ENCODE measurements at regions not wholly inside any gene's neighbourhood (a gene's known extent, or its start where the extent isn't known, plus 50 kb on each side); places are given as distances from the start of the nearest gene placed in this dataset.

DNA sequence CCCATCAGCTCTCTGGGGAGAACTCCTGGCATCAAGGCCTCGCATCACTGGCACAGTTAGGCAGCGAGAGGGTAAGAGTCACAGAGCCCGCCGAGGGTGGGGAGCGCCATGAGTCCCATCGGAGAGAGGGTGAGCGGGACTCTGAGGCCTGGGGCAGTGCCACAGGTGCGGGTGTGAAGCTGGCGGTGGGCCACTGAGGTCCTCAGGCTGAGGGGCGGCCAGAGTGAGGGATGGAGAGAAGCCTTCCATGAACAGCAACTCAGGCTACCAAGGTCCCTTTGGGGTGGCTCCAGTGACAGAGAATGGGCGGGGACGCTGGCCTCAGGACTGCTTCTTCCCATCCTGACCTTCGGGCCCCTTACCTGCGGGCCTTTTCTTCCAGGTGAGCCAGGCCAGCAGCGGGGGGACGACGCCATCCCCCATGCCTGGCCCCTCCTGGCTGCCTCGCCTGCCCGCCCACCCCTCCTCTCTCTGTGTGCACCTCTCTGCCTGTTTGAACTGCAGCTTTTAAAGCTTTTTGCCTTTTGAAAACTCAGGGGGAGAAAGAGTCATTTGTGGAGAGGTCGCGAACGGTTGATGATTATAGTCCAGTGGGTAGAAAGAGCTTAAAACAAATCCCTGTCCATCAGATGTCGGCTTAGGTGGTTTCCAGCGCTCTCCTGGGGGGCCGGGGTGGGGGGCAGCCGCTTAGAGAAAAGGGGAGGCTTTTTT, 149.3 kb upstream of the GSE1 start:
- intact Hi-C loops (cut with DNase I) = loop anchor here (5.0 kb wide), 1 partner anchor 148 kb away; the partner anchor contains the start of gene GSE1
- no peak for DNase-seq (ENCODE audit: missing footprints)
- no peak for ATAC-seq

DNA sequence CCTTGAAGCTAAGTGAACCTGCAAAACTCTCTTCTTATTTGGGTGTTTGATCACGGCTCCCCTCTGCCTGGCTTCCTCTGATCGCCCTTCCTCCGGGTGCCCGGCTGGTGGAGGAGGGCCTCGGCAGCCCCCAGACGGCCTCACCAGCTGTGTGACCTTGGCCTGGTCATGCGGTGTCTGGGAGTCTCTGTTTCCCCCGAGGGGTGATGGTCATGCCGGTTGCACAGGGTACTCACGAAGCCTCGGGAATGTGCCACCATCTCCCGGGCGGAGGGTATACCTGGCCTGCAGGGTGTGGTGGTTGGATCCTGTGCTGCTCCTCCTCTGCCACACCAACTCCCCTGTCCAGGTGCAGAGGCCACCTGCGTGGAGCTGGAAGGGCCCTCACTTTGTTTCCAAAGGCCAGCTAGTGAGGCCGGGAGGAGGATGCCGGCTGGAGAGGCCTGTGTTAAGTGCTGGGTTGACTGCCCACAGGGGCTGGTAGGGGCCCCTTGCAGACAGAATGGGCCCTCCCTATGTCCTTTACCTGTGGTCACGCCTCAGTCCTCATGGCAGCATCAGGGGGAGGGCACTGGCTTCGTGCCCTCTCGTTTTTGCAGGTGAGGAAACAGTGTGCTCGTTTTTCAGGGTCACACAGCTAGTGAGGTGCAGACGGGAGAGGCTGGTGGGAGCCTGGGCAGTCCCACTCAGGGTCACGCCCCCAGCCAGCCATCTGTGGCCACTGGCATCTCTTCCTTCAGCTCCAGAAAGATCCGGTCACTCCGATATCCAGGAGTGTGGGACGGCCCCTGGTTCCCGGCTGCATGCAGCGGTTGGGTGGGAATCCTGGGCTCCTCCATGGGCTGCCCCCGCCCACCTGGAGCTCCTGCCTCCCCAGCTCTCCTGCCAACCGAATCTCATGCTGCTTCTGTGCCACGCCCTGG, 148.5 kb upstream of the GSE1 start:
- DNase-seq (ENCODE audit: missing footprints) (no peak), ATAC-seq (no peak)
- intact Hi-C loops (cut with DNase I) = loop anchor here (5.0 kb wide), 2 partner anchors 88 to 148 kb away; partner anchors contain the start of gene GSE1

DNA sequence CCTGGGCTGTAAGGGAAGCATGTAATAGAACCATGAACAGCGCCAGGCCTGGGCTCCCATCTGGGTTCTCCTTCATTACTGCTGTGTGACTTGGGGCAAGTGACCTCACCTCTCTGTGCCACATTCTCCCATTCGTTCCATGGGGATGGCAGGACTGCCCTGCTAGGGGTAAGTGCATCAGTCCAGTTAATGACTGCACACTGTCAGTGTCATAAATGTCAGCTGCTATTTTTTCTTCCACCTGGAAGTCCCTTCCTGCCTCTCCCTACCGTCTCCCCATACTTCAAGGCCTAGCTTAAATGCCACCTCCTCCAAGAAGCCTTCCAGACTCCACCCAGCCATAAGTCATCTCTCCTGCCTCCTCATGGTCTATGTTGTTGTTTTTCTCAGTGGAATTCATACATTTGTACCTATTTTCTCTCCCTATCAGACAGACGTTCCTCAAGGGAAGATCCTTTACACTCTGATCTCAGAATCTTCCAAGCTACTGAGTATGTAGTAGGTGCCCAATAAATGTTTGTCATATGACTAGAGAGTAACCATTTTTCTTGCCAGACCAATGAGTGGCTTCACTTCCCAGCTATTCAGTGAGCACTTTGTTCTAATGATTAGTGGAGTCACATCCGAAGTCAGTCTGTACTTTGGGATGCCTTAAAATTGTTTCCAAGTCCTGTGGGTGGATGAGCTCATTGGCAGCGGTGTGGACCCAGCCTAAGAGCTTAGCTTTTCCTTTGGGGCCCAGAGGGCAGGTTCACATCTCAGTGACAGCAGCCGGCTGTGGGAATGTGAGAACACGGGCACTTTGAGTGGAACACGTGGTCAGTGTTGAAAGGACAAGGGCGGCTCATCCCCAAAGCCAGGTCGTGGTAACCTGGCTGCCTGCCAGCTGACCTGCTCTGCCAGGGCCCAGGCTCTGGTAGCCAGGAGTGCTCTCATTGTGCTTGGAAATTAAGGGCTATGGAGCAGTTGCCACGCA, 147.5 kb upstream of the GSE1 start:
- ATAC-seq (peak; percentile 88), DNase-seq (ENCODE audit: missing footprints) (peak; percentile 85)
- intact Hi-C loops (cut with DNase I) = loop anchor here (5.0 kb wide), 1 partner anchor 87 kb away; no protein-coding TSS in a partner anchor

DNA sequence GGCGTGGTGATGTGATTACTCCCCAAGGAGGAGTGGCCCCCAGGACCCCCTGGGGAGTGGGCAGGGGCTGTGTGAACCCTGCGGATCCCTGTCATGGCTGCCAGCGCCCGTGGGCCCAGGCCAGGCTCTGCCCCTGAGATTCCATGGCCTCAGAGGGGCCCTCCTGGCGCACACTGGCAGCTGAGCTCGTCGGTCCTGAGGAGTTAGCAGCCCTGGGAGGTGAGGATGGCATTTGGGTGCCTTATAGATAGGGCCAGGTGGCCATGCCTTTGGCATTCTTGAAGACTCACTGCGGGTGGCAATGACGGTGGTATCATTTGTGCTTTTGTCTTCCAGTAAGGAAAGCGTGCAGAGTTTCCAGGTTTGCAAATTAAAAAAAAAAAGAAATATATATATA, 146.8 kb upstream of the GSE1 start:
- ATAC-seq (no peak), DNase-seq (ENCODE audit: missing footprints) (no peak)
- intact Hi-C loops (cut with DNase I) = loop anchor here (5.0 kb wide), 1 partner anchor 86 kb away; no protein-coding TSS in a partner anchor

DNA sequence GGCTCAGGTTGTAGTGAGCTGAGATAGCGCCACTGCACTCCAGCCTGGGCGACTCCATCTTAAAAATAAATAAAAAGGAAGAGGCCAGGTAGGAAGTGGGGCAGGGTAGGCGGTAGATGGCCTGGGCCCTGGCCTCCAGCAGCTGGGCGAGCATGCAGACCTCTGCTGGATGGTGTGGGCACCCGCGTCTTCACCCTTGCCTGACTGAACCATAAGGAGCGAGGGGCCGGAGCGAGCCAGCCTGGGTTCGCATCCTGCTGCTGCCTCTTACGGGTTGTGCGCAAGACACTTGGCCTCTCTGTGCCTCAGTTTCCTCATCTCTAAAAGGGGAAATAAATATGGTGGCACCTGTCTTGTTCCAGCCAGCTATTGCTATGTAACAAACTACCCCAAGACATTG, 146.1 kb upstream of the GSE1 start:
- intact Hi-C loops (cut with DNase I) = loop anchor here (5.0 kb wide), 1 partner anchor 85 kb away; no protein-coding TSS in a partner anchor
- DNase-seq (ENCODE audit: missing footprints) (no peak), ATAC-seq (no peak)

DNA sequence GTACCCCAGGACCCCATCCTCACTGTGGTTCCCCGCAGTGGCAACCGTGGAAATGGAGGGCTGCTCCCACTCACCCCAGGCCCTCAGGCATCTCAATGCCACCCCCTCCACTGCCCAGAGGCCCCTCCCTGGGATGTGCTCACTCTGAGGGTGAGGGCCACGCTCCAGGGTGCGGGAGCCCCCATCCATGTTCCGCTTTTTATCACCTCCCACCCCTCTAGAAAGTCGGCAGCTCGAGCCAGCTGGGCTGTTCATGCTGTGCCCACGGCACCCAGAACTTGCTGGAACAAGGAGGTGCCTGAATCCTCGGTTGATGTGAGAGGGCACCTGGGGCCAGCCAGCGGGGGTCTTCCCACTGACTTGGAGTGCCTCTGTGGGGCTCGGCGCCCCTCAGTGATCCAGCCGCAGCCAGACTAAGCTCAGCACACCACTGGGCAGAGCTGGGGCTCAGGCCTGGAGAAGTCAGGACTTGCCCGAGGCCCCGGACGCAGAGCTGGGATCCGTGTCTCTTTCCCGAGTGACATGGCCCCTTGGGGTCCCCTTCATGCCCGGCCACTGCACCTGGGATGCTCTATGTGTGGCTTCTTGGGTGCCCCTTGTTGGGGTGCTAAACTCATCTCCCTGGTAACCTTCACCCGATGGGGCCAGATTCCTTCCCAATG, 143.1 kb upstream of the GSE1 start:
- intact Hi-C loops (cut with DNase I) = loop anchor here (5.0 kb wide), 1 partner anchor 82 kb away; no protein-coding TSS in a partner anchor
- DNase-seq (ENCODE audit: missing footprints) = no peak
- no peak for ATAC-seq

DNA sequence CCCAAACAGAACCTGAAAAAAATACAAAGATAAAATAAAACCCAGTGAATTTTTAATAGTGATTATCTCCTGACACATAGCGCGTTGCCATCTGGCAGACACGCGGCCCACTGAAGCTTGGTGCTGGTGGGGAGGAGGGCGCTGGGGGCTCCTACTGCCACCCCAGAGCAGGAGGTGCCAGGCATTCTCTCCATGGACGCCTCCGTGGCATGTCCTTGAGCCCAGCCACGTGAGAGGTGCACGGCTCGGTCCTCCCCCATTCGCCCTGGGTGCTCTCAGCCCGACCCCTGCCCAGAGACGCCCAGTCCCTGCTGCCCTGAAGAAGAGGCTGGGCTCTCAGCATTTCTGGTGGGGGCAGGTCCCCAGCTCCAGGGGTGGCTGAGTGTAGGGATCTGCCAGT, 142.2 kb upstream of the GSE1 start:
- intact Hi-C loops (cut with DNase I) = no loop called here
- ATAC-seq = no peak
- DNase-seq (ENCODE audit: missing footprints) = no peak

DNA sequence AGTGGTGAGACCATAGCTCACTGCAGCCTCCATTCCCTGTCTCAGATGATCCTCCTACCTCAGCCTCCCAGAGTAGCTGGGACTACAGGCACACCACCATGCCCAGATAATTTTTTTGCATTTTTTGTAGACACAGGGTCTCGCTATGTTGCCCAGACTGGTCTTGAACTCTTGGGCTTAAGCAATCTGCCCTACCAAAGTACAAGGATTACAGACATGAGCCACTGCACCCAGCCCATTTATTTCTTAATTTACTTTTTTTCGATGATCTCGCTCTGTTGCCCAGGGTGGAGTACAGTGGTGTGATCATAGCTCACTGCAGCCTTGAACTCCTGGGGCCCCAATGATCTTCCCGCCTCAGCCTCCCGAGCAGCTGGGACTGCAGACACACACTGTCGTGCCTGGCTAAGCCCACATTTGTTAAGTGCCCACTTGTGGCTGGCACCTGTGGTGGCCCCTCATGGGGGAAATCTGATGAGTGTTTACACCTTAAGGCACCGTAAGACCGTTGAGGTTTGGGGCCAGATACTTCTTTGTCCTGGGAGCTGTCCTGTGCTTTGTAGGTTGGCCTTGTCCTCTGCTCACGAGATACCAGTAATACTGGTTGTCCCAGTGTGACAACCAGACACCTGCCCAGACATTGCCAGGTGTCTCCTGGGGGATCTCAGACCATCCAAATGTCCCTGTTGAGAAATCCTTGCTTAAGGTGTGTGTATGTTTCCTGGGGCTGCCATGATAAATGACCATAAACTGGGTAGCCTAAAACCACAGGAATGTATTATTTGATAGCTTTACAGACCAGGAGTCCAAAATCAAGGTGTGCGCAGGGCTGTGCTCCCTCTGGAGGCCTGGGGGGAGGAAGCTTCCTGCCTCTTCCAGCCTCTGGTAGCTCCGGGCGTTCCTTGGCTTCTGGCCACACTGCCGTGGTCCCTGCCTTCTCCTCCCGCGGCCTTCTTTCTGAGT, 141.4 kb upstream of the GSE1 start:
- no peak for DNase-seq (ENCODE audit: missing footprints)
- ATAC-seq = no peak
- intact Hi-C loops (cut with DNase I) = no loop called here

DNA sequence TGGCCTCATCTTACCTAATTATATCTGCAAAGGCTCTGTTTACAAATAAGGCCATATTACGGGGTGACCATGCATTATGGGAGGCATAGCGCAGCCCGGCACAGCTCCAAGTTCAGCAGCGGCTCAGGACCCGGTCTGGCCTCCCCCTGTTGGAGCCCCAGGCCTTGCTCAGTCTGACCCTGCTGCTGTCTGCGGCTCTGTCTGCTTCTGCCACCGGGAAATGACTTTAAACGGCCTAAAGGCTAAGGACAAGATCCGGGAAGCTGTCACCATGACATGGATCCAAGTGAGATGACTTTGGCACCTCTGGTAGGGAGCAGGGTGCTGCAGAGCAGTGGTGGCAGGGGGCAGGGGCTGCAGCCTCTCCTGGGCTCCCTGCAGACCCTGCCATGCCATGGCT, 140.6 kb upstream of the GSE1 start:
- intact Hi-C loops (cut with DNase I) = no loop called here
- DNase-seq (ENCODE audit: missing footprints) (no peak), ATAC-seq (no peak)

DNA sequence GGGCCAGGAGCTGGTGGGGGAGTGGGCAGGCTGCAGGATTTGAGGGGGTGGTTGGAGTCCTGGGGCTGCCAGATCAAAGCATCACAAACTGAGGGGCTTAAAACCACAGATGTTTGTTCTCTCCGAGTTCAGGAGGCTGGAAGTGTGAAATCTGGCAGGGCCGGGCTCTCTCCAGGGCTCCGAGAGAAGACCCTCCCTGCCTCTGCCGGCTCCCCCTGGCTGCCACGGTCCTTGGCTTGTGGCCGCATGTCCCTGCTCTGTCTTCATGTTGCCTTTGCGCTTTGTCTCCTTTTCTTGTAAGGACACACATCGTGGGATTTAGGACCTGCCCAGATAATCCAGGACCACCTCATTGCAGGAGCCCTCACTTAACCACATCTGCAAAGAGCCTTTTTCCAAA, 139.8 kb upstream of the GSE1 start:
- intact Hi-C loops (cut with DNase I) = no loop called here
- no peak for DNase-seq (ENCODE audit: missing footprints)
- ATAC-seq = no peak

DNA sequence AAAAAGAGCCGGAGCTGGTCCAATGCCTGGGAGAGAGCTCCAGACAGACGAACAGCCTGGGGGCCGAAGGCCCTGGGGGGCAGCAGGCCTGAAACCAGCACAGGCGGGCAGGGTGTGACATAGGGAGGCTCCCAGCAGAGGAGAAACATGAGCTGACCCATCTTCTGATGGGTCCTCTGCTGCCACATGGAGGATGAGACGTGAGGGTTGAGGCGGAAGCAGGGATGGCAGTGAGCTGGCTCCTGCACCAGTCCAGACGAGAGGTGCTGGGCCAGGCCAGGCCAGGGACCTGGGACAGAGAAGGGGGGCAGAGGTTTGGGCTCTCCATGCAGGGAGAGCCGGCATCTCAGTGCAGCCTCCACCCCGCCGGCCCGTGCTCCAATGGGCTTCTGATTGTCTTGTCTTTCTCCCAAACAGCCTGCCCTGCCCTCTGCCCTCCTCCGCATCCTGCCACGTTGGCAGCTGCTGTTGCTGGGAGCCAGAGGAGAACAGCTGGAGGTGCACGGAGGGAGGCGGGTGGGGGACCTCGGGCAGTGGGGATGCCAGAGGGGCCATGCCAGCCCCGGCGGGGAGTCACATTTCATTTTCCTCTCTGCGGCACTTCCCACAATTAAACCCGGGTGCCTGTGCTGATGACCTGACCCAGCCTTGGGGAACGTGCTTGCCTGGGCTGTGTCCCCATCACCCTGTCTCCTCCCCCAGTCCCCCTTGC, 139.1 kb upstream of the GSE1 start:
- DNase-seq (ENCODE audit: missing footprints) (no peak), ATAC-seq (no peak)
- intact Hi-C loops (cut with DNase I) = no loop called here

DNA sequence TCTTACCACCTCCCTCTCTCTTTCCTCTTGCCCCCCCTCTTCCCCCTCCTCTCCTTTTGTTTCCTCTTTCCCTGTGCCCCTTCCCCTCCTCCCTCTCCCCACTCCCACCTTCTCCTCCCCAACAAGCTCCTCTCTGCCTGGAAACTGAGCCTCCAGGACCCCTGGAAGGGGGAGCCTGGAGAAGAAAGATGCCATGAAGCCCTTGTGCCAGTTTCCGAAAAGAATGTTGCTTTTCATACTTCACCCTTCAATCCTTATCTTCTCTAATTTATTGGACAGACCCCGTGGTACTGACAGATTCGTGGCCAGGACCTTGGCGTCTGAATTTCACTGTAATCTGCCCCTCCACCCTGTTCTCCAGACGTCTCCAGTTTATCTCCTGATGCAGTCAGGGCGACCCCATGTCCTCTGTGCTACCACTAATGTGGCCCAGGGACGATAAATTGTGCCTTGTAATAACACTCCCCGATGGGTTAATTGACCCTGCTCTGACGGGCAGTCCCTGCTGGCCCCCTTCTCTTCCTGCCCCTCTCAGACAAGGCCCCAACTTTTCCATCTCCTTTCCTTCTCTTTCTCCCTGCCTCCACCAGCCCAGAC, 138.4 kb upstream of the GSE1 start:
- DNase-seq (ENCODE audit: missing footprints) (no peak), ATAC-seq (no peak)
- intact Hi-C loops (cut with DNase I) = no loop called here

DNA sequence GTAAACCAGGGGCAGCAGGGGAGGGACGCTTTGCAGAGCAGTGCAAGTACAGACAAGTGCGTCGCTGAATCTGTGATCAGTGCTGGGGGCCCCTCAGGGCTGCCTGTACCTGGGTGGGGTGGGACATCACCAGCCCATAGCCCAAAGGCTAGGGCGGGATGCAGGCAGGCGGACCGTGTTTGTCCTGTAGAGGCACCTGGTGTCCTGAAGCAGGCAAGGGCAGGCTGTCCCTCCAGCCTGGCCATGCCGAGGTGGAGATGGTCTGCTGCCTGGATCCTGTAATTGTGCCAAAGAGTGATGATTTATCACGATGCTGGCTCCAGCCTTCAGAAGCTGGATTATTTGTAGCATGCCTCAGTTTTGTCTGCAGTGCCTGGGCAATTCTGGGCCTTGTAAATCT, 137.9 kb upstream of the GSE1 start:
- intact Hi-C loops (cut with DNase I) = no loop called here
- ATAC-seq = no peak
- DNase-seq (ENCODE audit: missing footprints) = no peak

DNA sequence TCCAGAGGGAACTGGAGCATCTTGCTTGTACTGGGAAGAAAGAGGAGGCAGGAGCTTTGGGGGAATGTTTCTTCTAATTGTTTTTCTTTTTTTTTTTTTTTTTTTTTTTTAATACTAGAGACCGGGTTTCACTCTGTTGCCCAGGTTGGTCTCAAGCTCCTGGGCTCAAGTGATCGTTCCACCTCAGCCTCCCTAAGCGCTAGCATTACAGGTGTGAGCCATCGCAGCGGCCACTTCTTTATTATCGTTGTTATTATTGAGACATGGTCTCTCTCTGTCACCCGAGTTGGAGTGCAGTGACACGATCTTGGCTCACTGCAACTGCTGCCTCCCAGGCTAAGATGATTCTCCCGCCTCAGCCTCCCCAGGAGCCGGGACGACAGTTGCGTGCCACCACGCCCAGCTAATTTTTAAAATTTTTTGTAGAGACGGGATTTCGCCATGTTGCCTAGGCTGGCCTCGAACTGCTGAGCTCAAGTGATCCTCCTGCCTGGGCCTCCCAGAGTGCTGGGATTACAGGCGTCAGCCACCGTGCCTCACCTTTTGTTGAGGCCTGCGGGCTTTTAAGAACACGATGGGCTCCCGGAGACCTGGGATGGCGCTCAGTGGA, 137.3 kb upstream of the GSE1 start:
- DNase-seq (ENCODE audit: missing footprints) (no peak), ATAC-seq (no peak)
- intact Hi-C loops (cut with DNase I) = no loop called here

DNA sequence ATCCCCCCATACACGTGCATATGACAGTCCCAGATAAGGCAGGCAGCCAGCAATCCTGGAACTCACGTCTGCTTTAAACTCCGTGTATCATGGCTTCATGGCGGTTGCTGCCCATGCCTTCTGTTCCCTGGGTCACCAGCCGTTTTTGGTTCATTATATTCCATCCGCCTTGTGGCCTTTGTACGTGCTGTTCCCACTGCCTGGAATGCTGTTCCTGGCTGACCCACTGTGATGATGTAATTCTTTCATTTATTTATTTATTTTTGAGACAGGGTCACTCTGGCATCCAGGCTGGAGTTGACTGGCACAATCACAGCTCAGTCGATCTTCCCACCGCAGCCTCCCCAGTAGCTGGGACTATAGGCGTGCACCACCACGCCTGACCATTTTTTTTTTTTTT, 136.7 kb upstream of the GSE1 start:
- intact Hi-C loops (cut with DNase I) = no loop called here
- DNase-seq (ENCODE audit: missing footprints) (no peak), ATAC-seq (no peak)

DNA sequence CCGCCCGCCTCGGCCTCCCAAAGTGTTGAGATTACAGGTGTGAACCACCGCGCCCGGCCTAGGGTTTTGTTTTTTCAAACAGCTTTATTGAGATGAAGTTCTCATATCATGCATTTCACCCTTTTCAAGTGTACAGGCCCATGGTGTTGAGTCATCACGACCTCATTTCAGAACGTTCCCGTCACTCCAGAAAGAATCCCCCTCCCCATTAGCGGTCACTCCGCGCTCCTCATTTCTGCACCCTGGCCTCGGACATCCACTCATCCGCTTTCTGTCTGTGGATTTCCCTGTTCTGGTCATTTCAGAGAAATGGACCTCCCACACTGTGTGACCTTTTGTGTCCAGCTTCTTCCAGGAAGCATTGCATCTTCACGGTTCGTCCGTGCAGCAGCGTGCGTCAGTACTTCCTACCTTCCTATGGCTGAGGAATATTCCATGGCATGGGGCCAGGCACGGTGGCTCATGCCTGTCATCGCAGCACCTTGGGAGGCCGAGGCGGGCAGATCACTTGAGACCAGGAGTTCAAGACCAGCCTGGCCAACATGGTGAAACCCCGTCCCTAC, 135.2 kb upstream of the GSE1 start:
- ATAC-seq (no peak), DNase-seq (ENCODE audit: missing footprints) (no peak)
- intact Hi-C loops (cut with DNase I) = no loop called here

All from Right ventricle myocardium inferior (tissue), 1 donor.